ENCODE measurements at regions not wholly inside any gene's neighbourhood (a gene's known extent, or its start where the extent isn't known, plus 50 kb on each side); places are given as distances from the start of the nearest gene placed in this dataset.
"Not testable (repeated sequence)": the region's sequence is repeated elsewhere in the genome, so short reads cannot be mapped to it uniquely, and the experiment has no call there.

- no peak for DNase-seq (ENCODE audit: low read depth)
These were observed 50.3 kb downstream of the RBFOX3 start for GRCh38 chr17:79560527-79560926.

DNA sequence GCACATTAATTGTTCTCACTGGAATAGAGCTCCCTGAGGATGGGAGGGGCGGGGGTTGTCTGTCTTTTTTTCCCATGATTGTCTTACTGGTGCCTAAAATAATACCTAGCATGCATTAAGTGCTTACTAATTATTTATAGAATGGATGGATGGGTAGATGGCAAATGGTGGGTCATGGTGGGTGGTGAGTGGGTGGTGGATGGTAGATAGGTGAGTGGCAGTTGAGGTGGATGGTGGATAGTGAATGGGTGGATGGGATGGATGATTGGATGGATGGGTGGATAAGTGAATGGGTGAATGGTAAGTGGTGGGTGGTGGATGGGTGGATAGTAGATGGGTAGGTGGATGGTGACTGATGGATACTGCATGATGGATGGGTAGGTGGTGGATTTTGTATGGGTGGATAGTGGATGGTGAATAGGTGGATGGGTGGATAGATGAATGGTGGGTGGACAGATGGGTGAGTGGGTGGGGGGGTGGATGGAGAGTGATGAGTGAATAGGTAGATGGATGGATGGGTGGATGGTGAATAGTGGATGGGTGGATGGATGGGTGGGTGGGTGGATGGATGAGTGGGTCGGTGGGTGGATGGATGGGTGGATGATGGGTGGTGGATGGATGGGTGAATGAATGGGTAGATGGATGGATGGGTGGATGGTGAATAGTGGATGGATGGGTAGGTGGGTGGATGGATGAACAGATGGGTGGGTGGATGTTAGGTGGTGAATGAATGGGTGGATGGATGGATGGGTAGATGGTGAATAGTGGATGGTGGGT is 51.6 kb downstream of the RBFOX3 start:
- DNase-seq (ENCODE audit: low read depth), result no peak

GRCh38 chr17:79558091-79558900 is 52.6 kb downstream of the RBFOX3 start:
- no peak for DNase-seq (ENCODE audit: low read depth)

DNA sequence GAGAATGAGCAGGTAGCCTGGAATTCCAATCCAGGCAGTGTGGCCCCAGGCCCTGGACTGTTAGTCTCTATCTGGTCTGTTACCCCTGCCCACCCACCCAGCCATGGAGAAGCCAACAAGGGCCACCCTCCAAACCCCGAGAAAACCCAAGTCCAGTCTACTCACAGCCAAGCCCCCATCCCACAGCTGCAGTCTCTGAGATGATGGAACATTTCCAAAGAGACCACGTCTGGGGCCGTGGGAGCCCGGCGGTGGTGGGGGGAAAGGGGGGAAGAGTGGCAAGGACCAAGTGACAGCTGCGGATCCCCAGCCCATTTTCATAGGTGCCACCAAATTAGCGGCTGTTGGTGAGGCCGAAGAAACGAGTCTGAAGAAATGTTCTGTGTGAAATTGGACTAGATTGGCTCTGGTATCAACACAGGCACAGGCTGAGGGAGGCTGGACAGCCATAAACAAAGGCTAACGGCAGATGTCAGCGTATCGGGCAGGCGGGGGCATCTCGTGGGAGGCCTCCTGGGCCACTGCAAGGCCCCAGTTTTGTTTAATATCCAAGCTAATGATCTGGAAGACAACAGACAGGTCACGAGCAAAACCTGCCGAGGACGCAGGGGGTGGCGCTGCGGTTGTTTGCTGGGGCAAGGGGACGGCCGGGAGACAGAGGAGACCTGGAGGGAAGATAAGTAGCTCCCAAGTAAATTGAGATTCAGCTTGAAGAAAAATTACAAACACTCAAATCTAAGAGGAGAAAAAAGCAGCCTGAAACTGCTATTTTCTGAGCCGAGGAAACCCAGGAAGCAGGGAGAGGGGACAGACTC is 53.4 kb downstream of the RBFOX3 start:
- DNase-seq (ENCODE audit: low read depth), result no peak

DNA sequence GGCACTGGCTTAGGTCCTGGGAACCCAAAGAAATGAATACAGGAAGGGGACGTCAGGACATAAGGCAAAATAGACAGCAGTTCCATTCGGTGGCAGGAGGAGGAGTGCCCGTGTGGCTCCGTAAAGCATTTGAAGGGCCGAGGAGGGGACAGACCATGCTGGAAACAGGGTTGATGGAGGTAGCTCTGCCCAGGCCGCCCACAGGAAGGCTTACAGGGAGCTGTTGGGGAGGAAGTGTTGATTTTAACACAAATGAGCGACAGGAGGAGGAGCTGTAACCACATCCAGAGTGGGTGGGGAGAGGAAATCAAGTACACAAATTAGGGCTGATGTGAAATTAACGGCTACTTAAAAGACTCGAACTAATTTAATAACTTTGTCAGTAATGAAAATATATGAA is 54.6 kb downstream of the RBFOX3 start:
- DNase-seq (ENCODE audit: low read depth), result no peak

DNA sequence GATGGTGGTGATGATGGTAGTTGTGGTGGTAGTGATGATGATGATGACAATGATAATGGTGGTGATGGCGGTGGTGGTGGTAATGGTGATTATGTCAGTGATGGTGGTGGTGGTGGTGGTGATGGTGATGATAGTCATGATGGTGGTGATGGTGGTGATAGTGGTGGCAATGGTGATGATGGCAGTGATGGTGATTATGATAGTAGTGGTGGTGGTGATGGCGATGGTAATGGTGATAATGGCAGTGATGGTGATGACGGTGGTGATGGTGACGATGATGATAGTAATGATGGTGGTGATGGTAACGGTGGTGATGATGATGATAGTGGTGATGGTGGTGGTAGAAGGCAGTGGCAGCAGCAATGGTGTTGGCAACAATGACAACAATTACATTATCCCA is 55.3 kb downstream of the RBFOX3 start:
- DNase-seq (ENCODE audit: low read depth), result no peak

DNA sequence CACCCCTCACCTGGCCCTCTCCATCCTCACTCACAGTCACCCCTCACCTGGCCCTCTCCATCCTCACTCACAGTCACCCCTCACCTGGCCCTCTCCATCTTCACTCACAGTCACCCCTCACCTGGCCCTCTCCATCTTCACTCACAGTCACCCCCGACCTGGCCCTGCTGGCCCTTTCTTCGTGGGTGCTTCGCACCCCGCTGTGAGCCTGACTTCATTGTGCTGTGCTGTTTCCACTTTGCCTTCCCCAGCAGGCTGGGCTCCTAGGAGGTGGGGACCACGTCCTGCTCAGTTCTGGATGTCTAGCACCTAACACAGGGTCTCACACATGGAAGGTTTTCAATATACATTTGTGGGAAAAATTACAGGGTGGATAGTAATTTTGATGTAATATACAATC is 56.5 kb downstream of the RBFOX3 start:
- DNase-seq (ENCODE audit: low read depth), result not testable (repeated sequence)

GRCh38 chr17:79552824-79553223 is 58.0 kb downstream of the RBFOX3 start:
- no peak for DNase-seq (ENCODE audit: low read depth)

DNA sequence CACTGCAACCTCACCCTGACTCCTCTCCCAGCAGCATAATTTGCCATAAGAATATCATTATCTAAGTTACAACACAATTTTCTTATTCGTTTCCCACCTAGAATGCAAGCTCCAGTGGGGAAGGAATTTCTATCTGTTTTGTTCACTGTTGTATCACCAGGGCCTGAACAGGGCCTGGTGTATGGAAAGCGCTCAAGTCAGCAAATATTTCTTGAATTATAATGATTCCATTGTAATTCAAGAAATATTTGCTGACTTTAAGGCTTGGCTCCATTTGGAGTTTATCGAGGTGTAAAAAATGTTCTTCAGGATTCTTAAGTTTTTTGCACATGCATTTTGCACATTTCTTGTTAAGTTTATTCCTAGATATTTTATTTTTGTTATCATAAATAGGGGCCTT is 58.4 kb downstream of the RBFOX3 start:
- no peak for DNase-seq (ENCODE audit: low read depth)

GRCh38 chr17:79549141-79549915 is 61.5 kb downstream of the RBFOX3 start:
- DNase-seq (ENCODE audit: low read depth), result no peak

- no peak for DNase-seq (ENCODE audit: low read depth)
These were observed 62.7 kb downstream of the RBFOX3 start for GRCh38 chr17:79548116-79548515.

DNA sequence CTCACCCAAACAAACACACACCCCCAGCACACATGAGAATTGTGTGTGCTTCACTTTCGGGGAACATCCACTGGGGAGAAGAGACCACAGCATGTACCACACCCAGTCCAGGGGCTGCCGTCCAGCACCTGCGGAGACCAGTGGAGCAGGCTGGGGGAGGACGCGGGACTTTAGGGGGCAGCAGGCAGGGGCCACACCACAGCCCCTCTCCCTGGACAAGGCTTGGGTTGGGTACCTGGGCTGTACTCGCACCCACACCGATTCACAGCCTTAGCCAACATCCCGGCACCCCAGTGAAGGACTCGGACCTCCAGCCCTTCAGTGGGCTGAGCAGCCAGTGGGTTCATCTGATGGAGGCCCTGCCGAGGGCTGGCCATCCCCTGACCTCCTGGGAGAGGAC is 63.3 kb downstream of the RBFOX3 start:
- DNase-seq (ENCODE audit: low read depth), result no peak

DNA sequence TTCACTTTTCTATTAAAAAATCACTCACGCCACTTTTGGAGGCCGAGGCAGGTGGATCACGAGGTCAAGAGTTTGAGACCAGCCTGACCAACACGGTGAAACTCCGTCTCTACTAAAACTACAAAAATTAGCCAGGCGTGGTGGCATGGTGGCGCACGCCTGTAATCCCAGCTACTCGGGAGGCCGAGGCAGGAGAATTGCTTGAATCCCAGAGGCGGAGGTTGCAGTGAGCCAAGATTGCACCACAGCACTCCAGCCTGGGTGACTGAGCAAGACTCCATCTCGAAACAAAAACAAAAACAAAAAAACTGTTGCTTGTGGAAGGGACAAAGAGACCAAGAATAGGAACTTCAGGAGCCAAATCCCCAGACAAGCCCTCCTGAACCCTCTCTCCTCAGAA is 63.7 kb downstream of the RBFOX3 start:
- DNase-seq (ENCODE audit: low read depth), result not testable (repeated sequence)

DNA sequence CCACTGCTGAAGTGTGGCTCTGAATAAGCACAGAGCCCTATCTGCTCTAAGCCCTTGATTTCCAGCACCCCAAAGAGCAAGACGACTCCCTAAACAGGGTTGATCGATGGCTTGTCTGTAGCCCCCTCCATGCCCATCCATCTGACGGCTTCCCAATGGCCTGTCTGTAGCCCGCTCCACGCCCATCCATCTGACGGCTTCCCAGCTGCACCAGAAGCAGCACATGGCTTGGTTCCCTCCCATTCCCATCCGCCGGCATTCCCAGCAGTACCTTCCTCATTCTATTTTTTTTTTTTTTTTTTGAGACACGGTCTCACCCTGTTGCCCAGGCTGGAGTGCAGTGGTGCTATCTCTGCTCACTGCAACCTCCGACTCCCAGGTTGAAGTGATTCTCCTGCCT is 64.5 kb downstream of the RBFOX3 start:
- DNase-seq (ENCODE audit: low read depth), result no peak

- DNase-seq (ENCODE audit: low read depth), result no peak
These were observed 65.4 kb downstream of the RBFOX3 start for GRCh38 chr17:79545251-79546005.

DNA sequence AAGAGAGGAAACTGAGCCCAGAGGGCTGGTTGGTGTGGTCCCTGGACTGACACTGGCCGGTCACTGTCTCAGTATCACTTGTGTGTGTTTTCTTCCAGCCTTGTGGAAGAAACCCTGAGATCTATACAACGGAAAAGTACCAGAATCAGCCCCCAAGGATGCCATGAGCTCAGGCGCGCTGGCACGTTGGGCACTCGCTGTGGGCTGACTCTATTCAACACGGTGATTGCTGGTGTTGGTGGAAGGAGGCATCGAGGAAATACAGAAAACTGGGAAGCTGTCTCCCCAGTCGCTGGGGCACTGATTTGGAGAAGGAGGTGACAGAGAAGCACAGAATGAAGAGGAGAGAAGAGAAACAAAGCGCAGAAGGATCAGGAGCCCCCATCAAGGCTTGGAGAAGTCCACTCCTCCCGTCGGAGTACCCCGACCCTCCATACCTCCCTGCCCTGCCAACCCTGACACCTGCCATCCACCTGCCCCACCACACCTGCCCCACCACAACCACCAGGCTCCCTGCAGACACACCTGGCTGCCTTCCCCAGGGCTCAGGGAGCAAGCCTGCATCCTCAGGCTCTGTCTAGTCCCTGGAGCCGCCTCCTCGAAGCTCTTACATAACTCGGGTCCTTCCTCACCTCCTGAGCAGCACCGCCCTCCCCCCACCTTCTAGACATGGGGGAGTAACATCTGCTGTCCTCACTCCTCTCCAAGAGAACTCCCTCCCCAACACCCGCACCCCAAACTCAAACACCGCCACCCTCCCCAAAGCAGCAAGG is 66.5 kb downstream of the RBFOX3 start:
- DNase-seq (ENCODE audit: low read depth), result no peak

DNA sequence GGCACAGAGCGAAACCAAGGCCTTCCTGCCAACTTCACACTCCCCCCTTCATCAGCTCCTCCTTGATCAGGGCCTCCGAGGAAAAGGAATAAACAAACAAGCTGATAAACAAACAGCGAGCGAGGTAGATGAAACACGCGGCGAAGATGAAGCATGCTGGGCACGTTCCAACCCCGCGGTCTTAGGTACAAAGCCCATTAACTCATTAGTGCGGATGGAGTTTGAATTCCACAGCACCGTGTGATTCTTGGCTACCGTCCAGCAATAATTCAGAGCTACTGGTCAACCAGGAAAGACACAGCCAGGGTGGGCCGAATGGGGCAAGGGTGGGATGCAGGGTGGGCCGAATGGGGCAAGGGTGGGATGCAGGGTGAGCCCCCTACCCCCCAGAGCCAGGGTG is 67.3 kb downstream of the RBFOX3 start:
- DNase-seq (ENCODE audit: low read depth), result no peak

- no peak for DNase-seq (ENCODE audit: low read depth)
These were observed 68.1 kb downstream of the RBFOX3 start for GRCh38 chr17:79542718-79543117.

DNA sequence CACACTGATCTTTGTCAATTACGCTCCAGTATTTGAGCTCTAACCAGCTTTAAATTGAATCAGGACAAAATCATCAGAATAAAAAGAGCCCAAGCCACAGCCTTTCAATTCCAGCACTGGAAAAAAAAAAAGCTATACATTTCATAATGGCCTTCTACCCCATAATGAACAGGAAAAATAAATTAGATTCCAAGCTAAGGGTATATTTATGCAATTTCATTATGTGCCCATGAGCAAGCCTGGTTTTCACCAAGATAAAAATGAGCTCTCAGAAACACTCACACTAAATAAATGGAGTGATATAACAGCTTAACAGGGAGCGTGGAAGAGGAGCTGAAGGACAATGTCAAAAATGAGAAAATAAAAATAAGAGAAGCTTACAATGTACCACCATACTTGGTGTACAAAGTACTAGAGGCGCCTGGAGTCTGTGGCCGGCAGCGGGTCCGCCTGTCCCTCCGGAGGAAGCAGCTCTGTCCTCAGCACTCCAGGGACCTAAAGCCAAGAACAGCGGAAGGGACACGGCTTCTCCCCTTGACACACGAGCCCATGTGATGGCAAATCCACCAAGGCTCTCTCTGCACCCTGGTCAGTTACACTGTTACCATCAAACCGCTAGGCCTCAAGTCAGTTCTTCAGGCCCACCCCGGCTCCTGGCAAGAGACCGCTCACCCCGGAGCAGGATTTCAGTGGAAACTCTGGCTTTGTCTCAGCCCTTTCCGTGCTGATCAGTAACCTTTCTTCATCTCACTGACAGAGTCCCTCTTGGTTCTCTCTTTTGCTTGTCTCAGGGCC is 69.6 kb downstream of the RBFOX3 start:
- DNase-seq (ENCODE audit: low read depth), result no peak

Measured in M059J (cell line).